WERI-Rb-1 (cell line): ENCODE measurements at regions not wholly inside any gene's neighbourhood (a gene's known extent, or its start where the extent isn't known, plus 50 kb on each side); places are given as distances from the start of the nearest gene placed in this dataset.

Source experiments
- DNase-seq: peaks from one replicate; pipeline ENCODE4 v3.0.0-alpha.2; 2020
- H3K27ac ChIP-seq: fragments of 250-450 bp; sonication (Bioruptor Pico); 2 replicates; pipeline ENCODE4 v1.5.1; 2020; ENCODE audit warnings: mild to moderate bottlenecking, moderate library complexity
- H3K27me3 ChIP-seq: fragments of 250-450 bp; sonication (Bioruptor Pico); 2 replicates; pipeline ENCODE4 v1.5.1; 2021; ENCODE audit warnings: mild to moderate bottlenecking, low read depth, moderate library complexity; ENCODE audit not compliant: insufficient read depth, severe bottlenecking
- H3K36me3 ChIP-seq: fragments of 250-450 bp; sonication (Bioruptor Pico); 2 replicates; pipeline ENCODE4 v1.5.1; 2020; ENCODE audit warnings: mild to moderate bottlenecking, moderate library complexity
- H3K4me3 ChIP-seq: 2 replicates; pipeline ENCODE4 v1.5.1; 2011; ENCODE audit warnings: low read depth, mild to moderate bottlenecking, control low read depth, low read length
- H3K9me3 ChIP-seq: fragments of 250-450 bp; sonication (Bioruptor Pico); 2 replicates; pipeline ENCODE4 v1.5.1; 2021; ENCODE audit warnings: mild to moderate bottlenecking, moderate library complexity; ENCODE audit not compliant: severe bottlenecking
- CTCF ChIP-seq: IDR thresholded peaks from 2 replicates; pipeline ENCODE4 v1.5.1; 2011; ENCODE audit warnings: low read depth, mild to moderate bottlenecking, control low read depth, inconsistent platforms, low read length

- Histone ChIP-seq H3K27me3 (no peaks in the 10 kb centered on the region), H3K4me3 (no peak overlapping the region), H3K36me3 (no peaks in the 10 kb centered on the region), H3K9me3 (no peaks in the 10 kb centered on the region), H3K27ac (no peak overlapping the region)
- no peak for DNase-seq
- no peak for TF ChIP-seq CTCF
Measured at GRCh38 chr12:113620437-113620976, 148.8 kb upstream of the LHX5 start.

- Histone ChIP-seq H3K27ac (no peak overlapping the region), H3K9me3 (no peaks in the 10 kb centered on the region), H3K36me3 (no peaks in the 10 kb centered on the region), H3K27me3 (no peaks in the 10 kb centered on the region), H3K4me3 (no peak overlapping the region)
- DNase-seq = no peak
- no peak for TF ChIP-seq CTCF
Measured at GRCh38 chr12:113619202-113619601, 147.5 kb upstream of the LHX5 start.

GRCh38 chr12:113613414-113613813 lies 141.7 kb upstream of the LHX5 start:
- H3K4me3 ChIP-seq = no peak overlapping the region
- H3K27ac ChIP-seq = no peak overlapping the region
- no peak for DNase-seq
- H3K36me3 ChIP-seq = no peaks in the 10 kb centered on the region
- TF ChIP-seq CTCF = no peak
- no peaks in the 10 kb centered on the region for H3K9me3 ChIP-seq
- no peaks in the 10 kb centered on the region for H3K27me3 ChIP-seq

- Histone ChIP-seq H3K27me3 (no peaks in the 10 kb centered on the region), H3K36me3 (no peaks in the 10 kb centered on the region), H3K9me3 (no peaks in the 10 kb centered on the region), H3K27ac (no peak overlapping the region), H3K4me3 (no peak overlapping the region)
- DNase-seq = no peak
- TF ChIP-seq CTCF = no peak
Measured at GRCh38 chr12:113612793-113613192, 141.1 kb upstream of the LHX5 start.

- DNase-seq = no peak
- H3K4me3 ChIP-seq = no peak overlapping the region
- H3K27me3 ChIP-seq = no peaks in the 10 kb centered on the region
- H3K9me3 ChIP-seq = no peaks in the 10 kb centered on the region
- TF ChIP-seq CTCF = no peak
- H3K36me3 ChIP-seq = no peaks in the 10 kb centered on the region
- H3K27ac ChIP-seq = no peak overlapping the region
Measured at GRCh38 chr12:113612076-113612728, 140.5 kb upstream of the LHX5 start.

- no peaks in the 10 kb centered on the region for H3K36me3 ChIP-seq
- H3K9me3 ChIP-seq = no peaks in the 10 kb centered on the region
- no peaks in the 10 kb centered on the region for H3K27me3 ChIP-seq
- no peak overlapping the region for H3K27ac ChIP-seq
- no peak for DNase-seq
- no peak overlapping the region for H3K4me3 ChIP-seq
- TF ChIP-seq CTCF = no peak
Measured at GRCh38 chr12:113611652-113612051, 140.0 kb upstream of the LHX5 start.
